BJ (cell line): ENCODE measurements at regions not wholly inside any gene's neighbourhood (a gene's known extent, or its start where the extent isn't known, plus 50 kb on each side); places are given as distances from the start of the nearest gene placed in this dataset.

Experiments
- CTCF ChIA-PET: fragments of 350-600 bp; formaldehyde crosslinking; extraction: SDS; loops from one replicate; lab custom pipeline; 2021; ENCODE audit warnings: antibody characterized with exemption, inconsistent platforms; lab: Yijun Ruan, JAX
- POLR2A ChIA-PET: fragments of 300-600 bp; sonication (Branson Sonifier 250); formaldehyde crosslinking; extraction: SDS; loops from one replicate; lab custom pipeline; 2021; ENCODE audit warnings: antibody characterized with exemption; lab: Charles Lee
- DNase-seq: peaks from one replicate; pipeline ENCODE4 v3.0.0-alpha.2; 2011; ENCODE audit warnings: low read depth
- H3K27me3 ChIP-seq: 2 replicates; pipeline ENCODE4 v1.6.0; 2011; ENCODE audit warnings: low read length; ENCODE audit not compliant: control insufficient read depth, insufficient read depth
- H3K36me3 ChIP-seq: 2 replicates; pipeline ENCODE4 v1.5.1; 2011; ENCODE audit warnings: low read length; ENCODE audit not compliant: control insufficient read depth, insufficient read depth
- H3K4me3 ChIP-seq: 2 replicates; pipeline ENCODE4 v1.5.1; 2011; ENCODE audit warnings: low read depth, mild to moderate bottlenecking, control low read depth, low read length
- CTCF ChIP-seq: IDR thresholded peaks from 2 replicates; pipeline ENCODE4 v1.5.1; 2011; ENCODE audit warnings: low read depth, mild to moderate bottlenecking, control low read depth, inconsistent platforms, low read length, moderate library complexity; ENCODE audit not compliant: insufficient read depth

- ChIA-PET POLR2A (no interaction called here), CTCF (interaction anchor here (0.6 to 1.6 kb wide), 4 partner anchors 11 to 780 kb away, joined by 3 to 4 read pairs (median 3); no protein-coding TSS in a partner anchor)
- no peak for DNase-seq
- Histone ChIP-seq H3K27me3 (no peaks in the 10 kb centered on the region), H3K36me3 (no peaks in the 10 kb centered on the region), H3K4me3 (no peak overlapping the region)
- TF ChIP-seq CTCF: no peak
Observed at GRCh38 chr12:19030603-19031002, 98.9 kb upstream of the PLEKHA5 start.

GRCh38 chr12:19031032-19031431 lies 98.5 kb upstream of the PLEKHA5 start:
- H3K4me3 ChIP-seq: no peak overlapping the region
- ChIA-PET CTCF (interaction anchor here (0.6 to 1.6 kb wide), 3 partner anchors 12 to 781 kb away, joined by 3 to 4 read pairs (median 3); no protein-coding TSS in a partner anchor), POLR2A (no interaction called here)
- TF ChIP-seq CTCF: no peak
- H3K27me3 ChIP-seq: no peaks in the 10 kb centered on the region
- peak; percentile 61 for DNase-seq
- H3K36me3 ChIP-seq: no peaks in the 10 kb centered on the region

GRCh38 chr12:19032826-19033225 lies 96.7 kb upstream of the PLEKHA5 start:
- CTCF ChIA-PET: no interaction called here

GRCh38 chr12:19033244-19033643 lies 96.3 kb upstream of the PLEKHA5 start:
- Histone ChIP-seq H3K4me3 (no peak overlapping the region), H3K36me3 (no peaks in the 10 kb centered on the region), H3K27me3 (no peaks in the 10 kb centered on the region)
- CTCF ChIA-PET: no interaction called here
- POLR2A ChIA-PET: no interaction called here
- no peak for TF ChIP-seq CTCF
- DNase-seq: no peak

More at GRCh38 chr12:19032826-19033225, 96.7 kb upstream of the PLEKHA5 start:
- Histone ChIP-seq H3K36me3 (no peaks in the 10 kb centered on the region), H3K4me3 (no peak overlapping the region), H3K27me3 (no peaks in the 10 kb centered on the region)
- no peak for DNase-seq
- no peak for TF ChIP-seq CTCF
- POLR2A ChIA-PET: no interaction called here

GRCh38 chr12:19034937-19035336 lies 94.6 kb upstream of the PLEKHA5 start:
- POLR2A ChIA-PET: no interaction called here
- H3K4me3 ChIP-seq: no peak overlapping the region
- CTCF ChIA-PET: no interaction called here
- no peaks in the 10 kb centered on the region for H3K27me3 ChIP-seq
- no peaks in the 10 kb centered on the region for H3K36me3 ChIP-seq
- no peak for DNase-seq
- no peak for TF ChIP-seq CTCF
